T-helper 2 cell (primary cell): ENCODE measurements at regions not wholly inside any gene's neighbourhood (a gene's known extent, or its start where the extent isn't known, plus 50 kb on each side); places are given as distances from the start of the nearest gene placed in this dataset.

Experiments used
- DNase-seq, 5 experiments: peaks; one replicate each; pipeline versions ENCODE4 v3.0.0 to v3.0.0-alpha.2; 2012 to 2022

- no peak for DNase-seq
Measured at GRCh38 chr5:35312267-35312666, 82.0 kb upstream of the PRLR start.

- DNase-seq, result no peak
Measured at GRCh38 chr5:35309365-35310130, 79.3 kb upstream of the PRLR start.

GRCh38 chr5:35308421-35308820 is 78.1 kb upstream of the PRLR start:
- DNase-seq, result peak in 1 of 5 experiments; percentile 19

GRCh38 chr5:35306716-35307365 is 76.6 kb upstream of the PRLR start:
- DNase-seq, result no peak

GRCh38 chr5:35305336-35306020 is 75.2 kb upstream of the PRLR start:
- no peak for DNase-seq

DNA sequence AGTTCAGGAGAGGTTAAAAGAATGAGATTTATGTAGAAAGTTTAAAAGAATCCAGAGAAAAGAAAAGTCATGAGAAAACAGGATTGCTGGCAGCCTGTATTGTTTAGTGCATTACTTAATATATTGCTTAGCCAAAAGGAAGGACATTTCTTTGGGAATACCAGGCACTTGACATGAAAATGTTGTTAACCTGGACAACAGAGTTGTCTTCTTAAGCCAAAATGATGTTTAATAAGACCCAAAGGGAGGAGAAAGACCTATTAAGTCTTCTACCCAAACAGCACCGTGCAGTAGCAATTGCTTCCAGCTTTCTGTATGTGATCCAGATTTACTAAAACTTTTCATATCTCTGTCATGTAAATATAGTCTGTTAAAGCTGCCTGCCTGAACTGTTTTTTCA is 74.0 kb upstream of the PRLR start:
- DNase-seq, result no peak

DNA sequence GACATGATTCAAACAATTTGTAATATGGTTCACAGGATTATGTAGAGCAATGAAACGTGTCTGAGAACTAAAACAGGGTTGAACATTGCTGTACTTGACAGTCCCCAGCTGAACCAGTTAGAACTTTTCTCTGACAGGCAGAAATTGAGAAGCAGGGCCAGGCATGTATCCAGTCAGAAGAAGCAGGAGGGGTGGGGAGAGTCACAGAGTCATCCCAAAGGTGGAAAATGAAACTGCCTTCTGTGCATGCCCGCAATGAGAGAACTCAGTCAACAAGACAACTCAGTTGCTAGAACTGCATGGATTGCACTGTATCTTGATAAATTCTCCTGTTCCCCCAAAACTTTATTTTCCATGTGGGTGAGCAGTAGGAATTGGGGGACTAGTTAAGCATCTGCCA is 72.9 kb upstream of the PRLR start:
- DNase-seq, result peak in 1 of 5 experiments; percentile 3

- no peak for DNase-seq
Measured at GRCh38 chr5:35302544-35302943, 72.3 kb upstream of the PRLR start.

- no peak for DNase-seq
Measured at GRCh38 chr5:35297755-35298154, 67.5 kb upstream of the PRLR start.

- no peak for DNase-seq
Measured at GRCh38 chr5:35294976-35295375, 64.7 kb upstream of the PRLR start.

- DNase-seq, result no peak
Measured at GRCh38 chr5:35294017-35294416, 63.7 kb upstream of the PRLR start.

DNA sequence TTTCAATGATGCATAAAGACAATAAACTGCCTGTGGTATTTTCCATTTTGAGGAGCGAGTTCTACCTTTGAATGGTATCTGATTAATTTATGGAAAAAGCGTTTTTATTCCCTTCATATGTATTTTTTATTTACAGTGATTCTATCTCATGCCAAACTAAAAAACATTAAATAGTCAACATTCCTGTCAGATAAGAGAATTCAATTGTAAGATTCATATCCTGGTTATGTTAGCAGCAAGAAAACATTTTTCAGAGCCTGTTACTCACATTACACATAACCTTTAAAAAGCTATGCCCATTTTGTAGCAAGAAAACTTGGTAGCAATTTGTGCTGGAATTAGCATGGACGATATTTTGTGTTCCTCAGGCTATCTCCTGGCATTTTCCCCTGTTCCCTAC is 55.1 kb upstream of the PRLR start:
- no peak for DNase-seq

GRCh38 chr5:35285011-35285410 is 54.7 kb upstream of the PRLR start:
- DNase-seq, result no peak

DNA sequence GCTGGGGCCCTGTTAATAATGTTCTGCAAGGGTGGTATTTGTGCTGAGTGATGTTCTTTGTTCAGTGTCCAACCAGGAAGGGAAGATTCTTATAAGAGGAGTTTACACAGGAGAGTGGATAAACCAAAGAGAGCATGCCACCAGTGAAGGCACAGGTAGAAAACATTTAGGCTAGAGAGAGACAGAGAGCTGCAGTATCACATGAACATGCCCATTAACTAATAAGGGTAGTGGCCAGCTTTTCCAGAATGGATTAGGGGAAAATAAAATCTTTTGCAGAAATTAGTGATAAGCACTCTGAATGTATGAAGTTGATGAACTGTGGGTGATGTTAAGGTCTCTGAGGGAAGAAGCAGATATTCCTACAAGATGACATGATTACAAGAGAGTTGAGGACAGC is 54.1 kb upstream of the PRLR start:
- no peak for DNase-seq

DNA sequence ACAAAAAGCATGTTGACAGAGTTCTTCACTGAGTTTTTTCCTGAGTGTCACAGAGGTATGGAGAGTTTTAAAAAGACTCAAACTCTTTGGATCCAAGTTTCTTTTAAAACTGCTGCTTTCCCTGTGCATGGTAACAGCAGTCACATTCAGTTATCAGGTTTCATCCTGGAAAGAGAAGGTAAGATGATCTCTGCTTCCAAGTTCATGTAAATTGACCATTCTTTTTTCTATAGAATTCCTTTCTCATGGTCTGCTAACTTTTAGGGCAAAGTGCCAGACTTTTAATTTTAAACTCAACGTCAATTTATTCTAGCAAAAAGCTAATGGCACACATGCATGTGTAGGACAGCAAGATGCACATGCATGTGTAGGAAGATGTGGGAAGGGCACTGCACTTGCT is 52.5 kb upstream of the PRLR start:
- no peak for DNase-seq

DNA sequence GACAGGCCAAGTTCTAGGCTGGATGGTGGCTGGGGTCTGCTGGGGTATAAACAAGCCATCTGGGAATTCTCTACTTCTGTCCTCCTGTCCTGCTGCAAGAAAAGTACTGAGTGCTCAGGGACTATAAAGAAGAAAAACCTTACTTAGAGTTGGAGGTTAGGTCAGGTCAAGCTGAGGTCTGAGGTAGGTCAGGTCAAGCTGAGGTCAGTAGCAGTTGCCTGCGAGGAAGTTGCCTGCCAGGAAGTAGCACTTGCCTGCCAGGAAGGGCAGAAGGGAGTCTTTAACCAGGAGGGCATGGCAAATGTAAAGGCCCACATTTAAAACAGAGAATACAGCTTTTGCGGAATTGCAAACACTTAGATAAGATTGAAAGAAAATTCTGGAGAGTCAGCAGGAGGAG is 51.3 kb upstream of the PRLR start:
- DNase-seq, result no peak
